ENCODE measurements at regions not wholly inside any gene's neighbourhood (a gene's known extent, or its start where the extent isn't known, plus 50 kb on each side); places are given as distances from the start of the nearest gene placed in this dataset.

DNA sequence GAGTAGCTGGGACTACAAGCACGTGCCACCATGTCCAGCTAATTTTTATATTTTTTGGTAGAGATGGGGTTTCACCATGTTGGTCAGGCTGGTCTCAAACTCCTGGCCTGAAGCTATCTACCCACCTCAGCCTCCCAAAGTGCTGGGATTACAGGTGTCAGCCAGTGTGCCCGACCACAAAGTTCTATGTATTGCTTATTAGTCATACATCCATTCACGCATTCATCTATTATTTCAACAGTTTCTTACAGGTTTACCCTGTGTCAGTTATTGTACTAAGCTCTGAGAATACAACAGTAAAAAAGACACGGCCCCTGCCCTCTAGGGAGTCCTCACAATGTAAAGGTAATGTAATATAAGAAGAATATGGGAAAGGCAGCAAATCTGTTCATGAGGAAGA lies 188.9 kb upstream of the BTG1 start:
- H3K9ac ChIP-seq (ENCODE audit: insufficient read length, low read depth), result no peak overlapping the region
- no peak for DNase-seq (ENCODE audit: low read depth, low spot score)
- H3K4me1 ChIP-seq (ENCODE audit: insufficient read depth, insufficient read length), result no peaks in the 10 kb centered on the region
- H3K36me3 ChIP-seq (ENCODE audit: insufficient read depth, insufficient read length, low read length), result no peaks in the 10 kb centered on the region
- no peaks in the 10 kb centered on the region for H3K27me3 ChIP-seq (ENCODE audit: insufficient read depth, insufficient read length)
- H3K9me3 ChIP-seq (ENCODE audit: insufficient read depth, low read length), result no peaks in the 10 kb centered on the region
- TF ChIP-seq SUZ12 (IDR thresholded peaks at IDR 0.05; ENCODE audit: extremely low read depth, insufficient read depth, insufficient read length), result no peak
- TF ChIP-seq YY1 (IDR thresholded peaks at IDR 0.05; ENCODE audit: insufficient read depth, insufficient read length), result no peak
- no peak for TF ChIP-seq ZNF274 (IDR thresholded peaks at IDR 0.05; ENCODE audit: low read depth, low read length)
- H3K4me3 ChIP-seq (ENCODE audit: insufficient read length, low read depth), result no peak overlapping the region

- no peak for TF ChIP-seq YY1 (IDR thresholded peaks at IDR 0.05; ENCODE audit: insufficient read depth, insufficient read length)
- no peak for TF ChIP-seq ZNF274 (IDR thresholded peaks at IDR 0.05; ENCODE audit: low read depth, low read length)
- no peak for TF ChIP-seq SUZ12 (IDR thresholded peaks at IDR 0.05; ENCODE audit: extremely low read depth, insufficient read depth, insufficient read length)
- no peaks in the 10 kb centered on the region for H3K27me3 ChIP-seq (ENCODE audit: insufficient read depth, insufficient read length)
- no peak for DNase-seq (ENCODE audit: low read depth, low spot score)
- H3K36me3 ChIP-seq (ENCODE audit: insufficient read depth, insufficient read length, low read length), result no peaks in the 10 kb centered on the region
- H3K9ac ChIP-seq (ENCODE audit: insufficient read length, low read depth), result no peak overlapping the region
- no peaks in the 10 kb centered on the region for H3K9me3 ChIP-seq (ENCODE audit: insufficient read depth, low read length)
- no peaks in the 10 kb centered on the region for H3K4me1 ChIP-seq (ENCODE audit: insufficient read depth, insufficient read length)
- H3K4me3 ChIP-seq (ENCODE audit: insufficient read length, low read depth), result no peak overlapping the region
These were observed 186.9 kb upstream of the BTG1 start for GRCh38 chr12:92332552-92332951.

DNA sequence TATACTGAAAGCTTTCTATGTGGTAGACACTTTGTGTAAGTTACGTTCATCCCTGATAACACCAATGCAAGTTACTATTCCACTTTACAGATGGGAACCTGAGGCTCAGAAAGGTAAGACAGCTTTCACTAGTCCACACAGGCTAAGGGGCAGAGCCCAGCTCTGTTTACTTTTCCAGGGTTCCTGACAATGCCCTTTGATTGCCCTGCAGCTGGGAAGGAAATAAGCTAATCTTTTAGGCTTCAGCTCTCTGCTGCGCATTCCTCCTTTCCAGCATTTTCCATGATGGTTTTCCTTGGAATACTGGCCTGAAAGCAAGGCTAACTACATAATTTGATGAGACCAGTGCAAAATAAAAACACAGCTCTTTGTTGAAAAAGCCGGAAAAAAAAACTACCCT lies 185.7 kb upstream of the BTG1 start:
- Histone ChIP-seq H3K4me3 (ENCODE audit: insufficient read length, low read depth) (no peak overlapping the region), H3K27me3 (ENCODE audit: insufficient read depth, insufficient read length) (no peaks in the 10 kb centered on the region), H3K9ac (ENCODE audit: insufficient read length, low read depth) (no peak overlapping the region), H3K9me3 (ENCODE audit: insufficient read depth, low read length) (no peaks in the 10 kb centered on the region), H3K4me1 (ENCODE audit: insufficient read depth, insufficient read length) (no peaks in the 10 kb centered on the region), H3K36me3 (ENCODE audit: insufficient read depth, insufficient read length, low read length) (no peaks in the 10 kb centered on the region)
- no peak for TF ChIP-seq ZNF274 (IDR thresholded peaks at IDR 0.05; ENCODE audit: low read depth, low read length)
- TF ChIP-seq SUZ12 (IDR thresholded peaks at IDR 0.05; ENCODE audit: extremely low read depth, insufficient read depth, insufficient read length), result no peak
- no peak for TF ChIP-seq YY1 (IDR thresholded peaks at IDR 0.05; ENCODE audit: insufficient read depth, insufficient read length)
- no peak for DNase-seq (ENCODE audit: low read depth, low spot score)

DNA sequence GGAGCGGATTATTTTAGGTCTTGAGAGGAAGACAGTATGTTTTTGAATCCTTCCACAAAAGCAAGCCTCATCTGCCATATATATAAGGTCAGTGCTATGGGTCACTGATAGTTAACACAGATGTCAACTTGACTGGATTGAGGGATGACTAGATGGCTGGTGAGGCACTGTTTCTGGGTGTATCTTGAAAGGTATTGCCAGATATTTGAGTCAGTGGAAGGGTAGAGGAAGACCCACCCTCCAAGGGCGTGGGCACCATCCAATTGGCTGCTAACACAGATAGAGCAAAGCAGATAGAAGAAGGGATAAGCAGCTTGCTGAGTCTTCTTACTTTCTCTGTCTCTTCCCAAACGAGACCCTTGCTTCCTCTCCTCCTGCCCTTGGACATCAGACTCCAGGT lies 185.0 kb upstream of the BTG1 start:
- DNase-seq (ENCODE audit: low read depth, low spot score), result no peak
- no peak overlapping the region for H3K4me3 ChIP-seq (ENCODE audit: insufficient read length, low read depth)
- TF ChIP-seq ZNF274 (IDR thresholded peaks at IDR 0.05; ENCODE audit: low read depth, low read length) (no peak), YY1 (IDR thresholded peaks at IDR 0.05; ENCODE audit: insufficient read depth, insufficient read length) (no peak), SUZ12 (IDR thresholded peaks at IDR 0.05; ENCODE audit: extremely low read depth, insufficient read depth, insufficient read length) (no peak)
- H3K9me3 ChIP-seq (ENCODE audit: insufficient read depth, low read length), result no peaks in the 10 kb centered on the region
- H3K27me3 ChIP-seq (ENCODE audit: insufficient read depth, insufficient read length), result no peaks in the 10 kb centered on the region
- H3K36me3 ChIP-seq (ENCODE audit: insufficient read depth, insufficient read length, low read length), result no peaks in the 10 kb centered on the region
- H3K9ac ChIP-seq (ENCODE audit: insufficient read length, low read depth), result no peak overlapping the region
- no peaks in the 10 kb centered on the region for H3K4me1 ChIP-seq (ENCODE audit: insufficient read depth, insufficient read length)

- Histone ChIP-seq H3K27me3 (ENCODE audit: insufficient read depth, insufficient read length) (no peaks in the 10 kb centered on the region), H3K4me1 (ENCODE audit: insufficient read depth, insufficient read length) (no peaks in the 10 kb centered on the region), H3K9ac (ENCODE audit: insufficient read length, low read depth) (no peak overlapping the region), H3K36me3 (ENCODE audit: insufficient read depth, insufficient read length, low read length) (no peaks in the 10 kb centered on the region), H3K9me3 (ENCODE audit: insufficient read depth, low read length) (no peaks in the 10 kb centered on the region), H3K4me3 (ENCODE audit: insufficient read length, low read depth) (no peak overlapping the region)
- TF ChIP-seq ZNF274 (IDR thresholded peaks at IDR 0.05; ENCODE audit: low read depth, low read length) (no peak), SUZ12 (IDR thresholded peaks at IDR 0.05; ENCODE audit: extremely low read depth, insufficient read depth, insufficient read length) (no peak), YY1 (IDR thresholded peaks at IDR 0.05; ENCODE audit: insufficient read depth, insufficient read length) (no peak)
- DNase-seq (ENCODE audit: low read depth, low spot score), result no peak
These were observed 181.2 kb upstream of the BTG1 start for GRCh38 chr12:92326877-92327276.

DNA sequence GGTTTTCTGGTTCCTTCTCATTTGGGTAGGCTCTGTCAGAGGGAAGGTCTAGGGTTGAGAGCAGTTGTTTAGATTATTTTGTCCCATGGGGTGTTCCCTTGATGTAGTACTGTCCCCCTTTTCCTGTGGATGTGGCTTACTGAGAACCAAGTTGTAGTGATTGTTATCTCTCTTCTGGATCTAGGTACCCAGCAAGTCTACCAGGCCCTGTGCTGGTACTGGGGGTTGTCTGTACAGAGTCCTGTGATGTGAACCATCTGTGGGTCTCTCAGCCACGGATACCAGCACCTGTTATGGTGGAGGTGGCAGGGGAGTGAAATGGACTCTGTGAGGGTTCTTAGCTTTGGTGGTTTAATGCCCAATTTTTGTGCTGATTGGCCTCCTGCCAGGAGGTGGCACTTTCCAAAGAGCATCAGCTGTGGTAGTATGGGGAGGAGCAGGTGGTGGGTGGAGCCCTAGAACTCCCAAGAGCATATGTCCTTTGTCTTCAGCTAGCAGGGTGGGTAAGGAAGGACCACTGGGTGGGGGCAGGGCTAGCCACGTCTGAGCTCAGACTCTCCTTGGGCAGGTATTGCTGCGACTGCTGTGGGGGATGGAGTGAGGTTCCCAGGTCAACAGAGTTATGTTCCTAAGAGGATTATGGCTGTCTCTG lies 179.3 kb upstream of the BTG1 start:
- H3K27me3 ChIP-seq (ENCODE audit: insufficient read depth, insufficient read length), result no peaks in the 10 kb centered on the region
- TF ChIP-seq YY1 (IDR thresholded peaks at IDR 0.05; ENCODE audit: insufficient read depth, insufficient read length), result no peak
- no peak for TF ChIP-seq ZNF274 (IDR thresholded peaks at IDR 0.05; ENCODE audit: low read depth, low read length)
- no peak for TF ChIP-seq SUZ12 (IDR thresholded peaks at IDR 0.05; ENCODE audit: extremely low read depth, insufficient read depth, insufficient read length)
- H3K36me3 ChIP-seq (ENCODE audit: insufficient read depth, insufficient read length, low read length), result no peaks in the 10 kb centered on the region
- no peak for DNase-seq (ENCODE audit: low read depth, low spot score)
- H3K4me3 ChIP-seq (ENCODE audit: insufficient read length, low read depth), result no peak overlapping the region
- no peaks in the 10 kb centered on the region for H3K4me1 ChIP-seq (ENCODE audit: insufficient read depth, insufficient read length)
- no peak overlapping the region for H3K9ac ChIP-seq (ENCODE audit: insufficient read length, low read depth)
- H3K9me3 ChIP-seq (ENCODE audit: insufficient read depth, low read length), result no peaks in the 10 kb centered on the region

GRCh38 chr12:92312463-92312964 lies 166.9 kb upstream of the BTG1 start:
- no peaks in the 10 kb centered on the region for H3K4me1 ChIP-seq (ENCODE audit: insufficient read depth, insufficient read length)
- no peak for DNase-seq (ENCODE audit: low read depth, low spot score)
- H3K27me3 ChIP-seq (ENCODE audit: insufficient read depth, insufficient read length), result no peaks in the 10 kb centered on the region
- no peaks in the 10 kb centered on the region for H3K36me3 ChIP-seq (ENCODE audit: insufficient read depth, insufficient read length, low read length)
- no peak for TF ChIP-seq SUZ12 (IDR thresholded peaks at IDR 0.05; ENCODE audit: extremely low read depth, insufficient read depth, insufficient read length)
- no peak for TF ChIP-seq ZNF274 (IDR thresholded peaks at IDR 0.05; ENCODE audit: low read depth, low read length)
- TF ChIP-seq YY1 (IDR thresholded peaks at IDR 0.05; ENCODE audit: insufficient read depth, insufficient read length), result no peak
- no peak overlapping the region for H3K9ac ChIP-seq (ENCODE audit: insufficient read length, low read depth)
- no peaks in the 10 kb centered on the region for H3K9me3 ChIP-seq (ENCODE audit: insufficient read depth, low read length)
- no peak overlapping the region for H3K4me3 ChIP-seq (ENCODE audit: insufficient read length, low read depth)
